HL-60 (cell line): ENCODE measurements at regions not wholly inside any gene's neighbourhood (a gene's known extent, or its start where the extent isn't known, plus 50 kb on each side); places are given as distances from the start of the nearest gene placed in this dataset.

Experiments used
- DNase-seq, 2 experiments: peaks; one replicate each; pipeline ENCODE4 v3.0.0-alpha.2; 2010 to 2020; ENCODE audit warnings: low read depth in 1 of 2, low spot score in 1 of 2
- H3K27ac ChIP-seq: fragments of 250-450 bp; sonication (Bioruptor Pico); replicated peaks from 2 replicates; pipeline ENCODE4 v1.5.1; 2020; ENCODE audit warnings: mild to moderate bottlenecking, moderate library complexity
- H3K27me3 ChIP-seq: fragments of 250-450 bp; sonication (Bioruptor Pico); 2 replicates; pipeline ENCODE4 v1.5.1; 2021; ENCODE audit warnings: mild to moderate bottlenecking, moderate library complexity; ENCODE audit not compliant: insufficient read depth, poor library complexity, severe bottlenecking
- H3K4me3 ChIP-seq: replicated peaks from 2 replicates; pipeline ENCODE4 v1.5.1; 2011; ENCODE audit warnings: mild to moderate bottlenecking, control low read depth, low read length; ENCODE audit not compliant: insufficient read depth
- GABPA ChIP-seq: IDR thresholded peaks from 2 replicates; pipeline ENCODE4 v1.6.1; 2012; ENCODE audit warnings: low read depth
- POLR2AphosphoS5 ChIP-seq: IDR thresholded peaks from 2 replicates; pipeline ENCODE4 v1.6.1; 2012; ENCODE audit warnings: low read depth
- SPI1 ChIP-seq: IDR thresholded peaks from 2 replicates; pipeline ENCODE4 v1.6.1; 2012; ENCODE audit warnings: low read depth, mild to moderate bottlenecking, borderline replicate concordance
- TF ChIP-seq, protein P1 (sequence below): IDR thresholded peaks from 2 replicates; pipeline ENCODE4 v1.6.1; 2012; ENCODE audit warnings: low read depth; ENCODE audit not compliant: insufficient replicate concordance
- TF ChIP-seq, protein P2 (sequence below): IDR thresholded peaks from one replicate; pipeline ENCODE4 v1.5.1; 2011; ENCODE audit warnings: low read length, control low read depth, inconsistent platforms; ENCODE audit not compliant: insufficient read depth

DNA sequence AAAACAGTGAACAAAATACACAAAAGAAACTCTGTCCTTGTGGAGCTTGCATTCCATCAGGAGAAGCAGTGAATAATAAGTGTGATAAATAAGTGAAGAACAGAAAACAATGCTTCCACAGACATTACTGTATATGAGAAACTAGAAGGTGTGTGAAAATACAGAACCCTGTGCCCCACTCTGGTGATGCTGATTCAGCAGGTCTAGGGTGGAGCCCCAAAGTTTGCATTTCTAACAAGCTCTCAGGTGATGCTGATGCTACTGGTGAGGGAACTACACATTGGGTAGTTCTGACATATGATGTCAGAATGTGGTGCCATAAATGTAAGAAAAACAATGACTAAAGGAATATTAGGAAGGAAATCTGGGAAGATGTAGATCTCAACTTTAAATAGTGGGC lies 601.4 kb upstream of the BTBD3 start:
- no peak for TF ChIP-seq POLR2AphosphoS5
- TF ChIP-seq, protein P1, sequence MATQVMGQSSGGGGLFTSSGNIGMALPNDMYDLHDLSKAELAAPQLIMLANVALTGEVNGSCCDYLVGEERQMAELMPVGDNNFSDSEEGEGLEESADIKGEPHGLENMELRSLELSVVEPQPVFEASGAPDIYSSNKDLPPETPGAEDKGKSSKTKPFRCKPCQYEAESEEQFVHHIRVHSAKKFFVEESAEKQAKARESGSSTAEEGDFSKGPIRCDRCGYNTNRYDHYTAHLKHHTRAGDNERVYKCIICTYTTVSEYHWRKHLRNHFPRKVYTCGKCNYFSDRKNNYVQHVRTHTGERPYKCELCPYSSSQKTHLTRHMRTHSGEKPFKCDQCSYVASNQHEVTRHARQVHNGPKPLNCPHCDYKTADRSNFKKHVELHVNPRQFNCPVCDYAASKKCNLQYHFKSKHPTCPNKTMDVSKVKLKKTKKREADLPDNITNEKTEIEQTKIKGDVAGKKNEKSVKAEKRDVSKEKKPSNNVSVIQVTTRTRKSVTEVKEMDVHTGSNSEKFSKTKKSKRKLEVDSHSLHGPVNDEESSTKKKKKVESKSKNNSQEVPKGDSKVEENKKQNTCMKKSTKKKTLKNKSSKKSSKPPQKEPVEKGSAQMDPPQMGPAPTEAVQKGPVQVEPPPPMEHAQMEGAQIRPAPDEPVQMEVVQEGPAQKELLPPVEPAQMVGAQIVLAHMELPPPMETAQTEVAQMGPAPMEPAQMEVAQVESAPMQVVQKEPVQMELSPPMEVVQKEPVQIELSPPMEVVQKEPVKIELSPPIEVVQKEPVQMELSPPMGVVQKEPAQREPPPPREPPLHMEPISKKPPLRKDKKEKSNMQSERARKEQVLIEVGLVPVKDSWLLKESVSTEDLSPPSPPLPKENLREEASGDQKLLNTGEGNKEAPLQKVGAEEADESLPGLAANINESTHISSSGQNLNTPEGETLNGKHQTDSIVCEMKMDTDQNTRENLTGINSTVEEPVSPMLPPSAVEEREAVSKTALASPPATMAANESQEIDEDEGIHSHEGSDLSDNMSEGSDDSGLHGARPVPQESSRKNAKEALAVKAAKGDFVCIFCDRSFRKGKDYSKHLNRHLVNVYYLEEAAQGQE, result no peak
- DNase-seq, result no peak
- Histone ChIP-seq H3K4me3 (no peak overlapping the region), H3K27me3 (no peaks in the 10 kb centered on the region), H3K27ac (no peak overlapping the region)

DNA sequence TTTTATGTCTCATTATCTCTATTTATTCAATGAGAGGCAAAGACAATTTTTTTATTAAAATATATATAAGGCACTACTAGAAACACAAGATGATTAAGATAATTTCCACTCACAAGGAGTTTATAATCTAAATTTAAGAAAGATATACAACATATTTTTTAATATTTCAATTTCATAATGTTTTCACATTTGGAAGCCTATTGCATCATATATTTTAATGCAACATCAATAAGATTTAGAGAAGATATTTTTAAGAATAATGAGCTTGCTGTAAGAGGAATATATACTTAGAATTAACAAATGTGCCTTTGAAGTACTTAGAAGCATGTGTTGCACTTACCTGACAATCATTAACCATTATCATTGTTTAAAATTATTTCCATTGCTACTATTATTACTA lies 597.7 kb upstream of the BTBD3 start:
- DNase-seq, result no peak
- Histone ChIP-seq H3K27me3 (no peaks in the 10 kb centered on the region), H3K4me3 (no peak overlapping the region), H3K27ac (no peak overlapping the region)
- TF ChIP-seq POLR2AphosphoS5 (no peak), SPI1 (no peak), GABPA (no peak)

DNA sequence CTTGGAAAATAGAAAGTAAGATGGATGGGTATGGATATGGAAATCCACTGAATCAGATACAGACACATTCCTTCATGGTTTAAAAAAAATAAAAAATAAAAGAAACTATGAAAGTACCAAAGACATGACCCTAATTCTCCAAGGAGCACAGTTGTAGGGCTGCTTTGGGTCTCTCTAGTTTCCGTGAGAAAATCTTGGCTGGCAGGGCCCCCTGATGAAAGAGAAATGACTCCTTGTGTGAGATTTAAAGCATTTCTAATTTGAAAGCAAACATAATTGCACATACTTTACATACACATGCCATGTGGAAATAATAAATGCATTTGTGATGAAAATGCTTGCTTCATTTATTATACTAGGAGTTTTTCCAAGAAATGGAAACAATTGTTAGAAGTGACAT lies 593.9 kb upstream of the BTBD3 start:
- Histone ChIP-seq H3K4me3 (no peak overlapping the region), H3K27me3 (no peaks in the 10 kb centered on the region), H3K27ac (no peak overlapping the region)
- DNase-seq, result no peak
- TF ChIP-seq, protein P1, result no peak
- TF ChIP-seq, protein P2, sequence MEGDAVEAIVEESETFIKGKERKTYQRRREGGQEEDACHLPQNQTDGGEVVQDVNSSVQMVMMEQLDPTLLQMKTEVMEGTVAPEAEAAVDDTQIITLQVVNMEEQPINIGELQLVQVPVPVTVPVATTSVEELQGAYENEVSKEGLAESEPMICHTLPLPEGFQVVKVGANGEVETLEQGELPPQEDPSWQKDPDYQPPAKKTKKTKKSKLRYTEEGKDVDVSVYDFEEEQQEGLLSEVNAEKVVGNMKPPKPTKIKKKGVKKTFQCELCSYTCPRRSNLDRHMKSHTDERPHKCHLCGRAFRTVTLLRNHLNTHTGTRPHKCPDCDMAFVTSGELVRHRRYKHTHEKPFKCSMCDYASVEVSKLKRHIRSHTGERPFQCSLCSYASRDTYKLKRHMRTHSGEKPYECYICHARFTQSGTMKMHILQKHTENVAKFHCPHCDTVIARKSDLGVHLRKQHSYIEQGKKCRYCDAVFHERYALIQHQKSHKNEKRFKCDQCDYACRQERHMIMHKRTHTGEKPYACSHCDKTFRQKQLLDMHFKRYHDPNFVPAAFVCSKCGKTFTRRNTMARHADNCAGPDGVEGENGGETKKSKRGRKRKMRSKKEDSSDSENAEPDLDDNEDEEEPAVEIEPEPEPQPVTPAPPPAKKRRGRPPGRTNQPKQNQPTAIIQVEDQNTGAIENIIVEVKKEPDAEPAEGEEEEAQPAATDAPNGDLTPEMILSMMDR, result no peak
- TF ChIP-seq POLR2AphosphoS5 (no peak), SPI1 (no peak), GABPA (no peak)

DNA sequence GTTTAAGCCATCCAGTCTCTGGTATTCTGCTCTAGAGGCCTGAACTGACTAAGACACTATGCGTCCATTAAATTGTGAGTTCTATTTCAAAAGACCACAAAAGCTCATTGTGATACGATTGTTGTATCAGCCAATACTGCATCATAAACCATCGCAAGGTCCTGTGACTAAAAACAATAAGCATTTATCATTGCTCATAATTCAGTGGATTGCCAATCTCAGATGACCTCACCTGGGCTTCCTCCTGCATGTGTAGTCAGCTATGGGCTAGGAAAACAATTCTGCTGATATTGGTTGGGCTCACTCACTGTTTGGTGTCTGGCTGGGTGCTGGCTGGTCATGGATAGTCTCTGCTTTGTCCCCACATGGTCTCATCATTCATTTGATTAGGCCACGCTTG lies 592.7 kb upstream of the BTBD3 start:
- Histone ChIP-seq H3K27ac (no peak overlapping the region), H3K27me3 (no peaks in the 10 kb centered on the region), H3K4me3 (no peak overlapping the region)
- TF ChIP-seq SPI1 (no peak), POLR2AphosphoS5 (no peak), GABPA (no peak)
- TF ChIP-seq, protein P1, result no peak
- no peak for DNase-seq

DNA sequence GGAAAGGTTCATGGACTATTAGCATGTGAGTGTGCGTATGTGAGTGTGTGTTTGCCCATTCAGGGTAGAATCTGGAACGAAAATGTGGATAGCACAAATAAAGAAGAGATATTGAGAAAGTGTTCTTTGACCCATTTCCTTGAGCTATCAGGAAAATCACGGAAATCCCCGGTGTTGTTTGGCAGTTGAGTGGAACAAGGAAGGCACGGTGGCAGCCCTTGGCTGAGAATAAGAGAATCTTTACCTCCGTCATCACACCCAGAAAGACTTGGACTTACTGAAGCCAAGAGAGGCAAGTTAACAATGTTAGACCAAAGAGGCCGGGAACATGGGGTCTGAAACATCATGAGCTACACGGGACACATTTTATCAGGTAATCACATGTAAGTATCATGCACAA lies 588.9 kb upstream of the BTBD3 start:
- Histone ChIP-seq H3K27ac (no peak overlapping the region), H3K4me3 (no peak overlapping the region), H3K27me3 (no peaks in the 10 kb centered on the region)
- no peak for DNase-seq
- TF ChIP-seq, protein P1, result no peak
- no peak for TF ChIP-seq SPI1
- TF ChIP-seq, protein P2, result no peak
- TF ChIP-seq GABPA, result no peak
- TF ChIP-seq POLR2AphosphoS5, result no peak
